Activated T-helper 2 cell treated with anti-CD3 and anti-CD28 coated beads, Interferon-gamma antibody, Interleukin-2, Interleukin-4, amounts not matched to agents 10 μg/mL and 5 μg/mL and 100 μg/mL, durations not matched to agents 14 hours and 24 hours and 36 hours (primary cell): ENCODE measurements at regions not wholly inside any gene's neighbourhood (a gene's known extent, or its start where the extent isn't known, plus 50 kb on each side); places are given as distances from the start of the nearest gene placed in this dataset.

ENCODE experiments used
- DNase-seq: peaks from one replicate; pipeline ENCODE4 v3.0.0; 2021; ENCODE audit warnings: low spot score
- H3K27ac Mint-ChIP-seq: one replicate; pipeline ENCODE4 v1.8.0; 2021; ENCODE audit warnings: mixed read lengths
- H3K27me3 Mint-ChIP-seq: one replicate; pipeline ENCODE4 v1.8.0; 2021; ENCODE audit warnings: low read depth, mixed read lengths
- H3K36me3 Mint-ChIP-seq: one replicate; pipeline ENCODE4 v1.8.0; 2021; ENCODE audit warnings: low read depth, mixed read lengths
- H3K4me1 Mint-ChIP-seq: one replicate; pipeline ENCODE4 v1.8.0; 2021; ENCODE audit warnings: low read depth, mixed read lengths
- H3K4me3 Mint-ChIP-seq: one replicate; pipeline ENCODE4 v1.8.0; 2021; ENCODE audit warnings: low read depth, mild to moderate bottlenecking, moderate library complexity, mixed read lengths
- H3K9me3 Mint-ChIP-seq: one replicate; pipeline ENCODE4 v1.8.0; 2021; ENCODE audit warnings: mixed read lengths
- intact Hi-C: fragments of 100-400 bp; cut with micrococcal nuclease; formaldehyde crosslinking; loops from one replicate; pipeline ENCODE4 v1.15.1; 2023

- H3K4me1 Mint-ChIP-seq = no peaks in the 10 kb centered on the region
- intact Hi-C loops = no loop called here
- H3K27ac Mint-ChIP-seq = no peak overlapping the region
- H3K9me3 Mint-ChIP-seq = no peaks in the 10 kb centered on the region
- H3K36me3 Mint-ChIP-seq = no peaks in the 10 kb centered on the region
- no peak for DNase-seq
- H3K4me3 Mint-ChIP-seq = no peak overlapping the region
- no peaks in the 10 kb centered on the region for H3K27me3 Mint-ChIP-seq
Measured at GRCh38 chr3:176208283-176208682, 989.0 kb downstream of the TBL1XR1 start.

- intact Hi-C loops = no loop called here
- Mint-ChIP-seq H3K27me3 (no peaks in the 10 kb centered on the region), H3K9me3 (no peaks in the 10 kb centered on the region), H3K4me1 (no peaks in the 10 kb centered on the region), H3K4me3 (no peak overlapping the region), H3K36me3 (no peaks in the 10 kb centered on the region), H3K27ac (no peak overlapping the region)
- no peak for DNase-seq
Measured at GRCh38 chr3:176206809-176207208, 990.5 kb downstream of the TBL1XR1 start.

GRCh38 chr3:176202652-176203051 lies 994.6 kb downstream of the TBL1XR1 start:
- no peaks in the 10 kb centered on the region for H3K4me1 Mint-ChIP-seq
- H3K4me3 Mint-ChIP-seq = no peak overlapping the region
- intact Hi-C loops = no loop called here
- DNase-seq = no peak
- H3K36me3 Mint-ChIP-seq = no peaks in the 10 kb centered on the region
- no peaks in the 10 kb centered on the region for H3K9me3 Mint-ChIP-seq
- H3K27me3 Mint-ChIP-seq = no peaks in the 10 kb centered on the region
- H3K27ac Mint-ChIP-seq = no peak overlapping the region

- intact Hi-C loops = no loop called here
- DNase-seq = no peak
- Mint-ChIP-seq H3K4me3 (no peak overlapping the region), H3K4me1 (no peaks in the 10 kb centered on the region), H3K27ac (no peak overlapping the region), H3K36me3 (no peaks in the 10 kb centered on the region), H3K9me3 (peaks cover 9% of the 10 kb centered on the region), H3K27me3 (no peaks in the 10 kb centered on the region)
Measured at GRCh38 chr3:176193032-176193730, 1004.1 kb downstream of the TBL1XR1 start.

- H3K27me3 Mint-ChIP-seq = no peaks in the 10 kb centered on the region
- no peak overlapping the region for H3K4me3 Mint-ChIP-seq
- H3K27ac Mint-ChIP-seq = no peak overlapping the region
- H3K36me3 Mint-ChIP-seq = no peaks in the 10 kb centered on the region
- no peak for DNase-seq
- intact Hi-C loops = no loop called here
- no peaks in the 10 kb centered on the region for H3K4me1 Mint-ChIP-seq
- peaks cover 5% of the 10 kb centered on the region for H3K9me3 Mint-ChIP-seq
Measured at GRCh38 chr3:176190755-176191154, 1006.5 kb downstream of the TBL1XR1 start.

- Mint-ChIP-seq H3K4me3 (no peak overlapping the region), H3K36me3 (no peaks in the 10 kb centered on the region), H3K4me1 (no peaks in the 10 kb centered on the region), H3K27ac (no peak overlapping the region), H3K27me3 (no peaks in the 10 kb centered on the region), H3K9me3 (peaks cover 4% of the 10 kb centered on the region)
- no peak for DNase-seq
- intact Hi-C loops = no loop called here
Measured at GRCh38 chr3:176183181-176183580, 1014.1 kb downstream of the TBL1XR1 start.

GRCh38 chr3:176174060-176174459 lies 1023.2 kb downstream of the TBL1XR1 start:
- H3K4me1 Mint-ChIP-seq = no peaks in the 10 kb centered on the region
- DNase-seq = no peak
- no peaks in the 10 kb centered on the region for H3K27me3 Mint-ChIP-seq
- H3K27ac Mint-ChIP-seq = no peak overlapping the region
- no peaks in the 10 kb centered on the region for H3K36me3 Mint-ChIP-seq
- no peak overlapping the region for H3K4me3 Mint-ChIP-seq
- H3K9me3 Mint-ChIP-seq = peaks cover 5% of the 10 kb centered on the region
- intact Hi-C loops = no loop called here

GRCh38 chr3:176172492-176172891 lies 1024.8 kb downstream of the TBL1XR1 start:
- no peak overlapping the region for H3K27ac Mint-ChIP-seq
- no peaks in the 10 kb centered on the region for H3K36me3 Mint-ChIP-seq
- intact Hi-C loops = no loop called here
- H3K4me1 Mint-ChIP-seq = no peaks in the 10 kb centered on the region
- peaks cover 5% of the 10 kb centered on the region for H3K9me3 Mint-ChIP-seq
- no peaks in the 10 kb centered on the region for H3K27me3 Mint-ChIP-seq
- no peak for DNase-seq
- H3K4me3 Mint-ChIP-seq = no peak overlapping the region

- DNase-seq = no peak
- no peaks in the 10 kb centered on the region for H3K4me1 Mint-ChIP-seq
- H3K27me3 Mint-ChIP-seq = no peaks in the 10 kb centered on the region
- no peaks in the 10 kb centered on the region for H3K36me3 Mint-ChIP-seq
- H3K4me3 Mint-ChIP-seq = no peak overlapping the region
- peaks cover 17% of the 10 kb centered on the region for H3K9me3 Mint-ChIP-seq
- intact Hi-C loops = no loop called here
- no peak overlapping the region for H3K27ac Mint-ChIP-seq
Measured at GRCh38 chr3:176167272-176167671, 1030.0 kb downstream of the TBL1XR1 start.

- intact Hi-C loops = no loop called here
- no peak overlapping the region for H3K4me3 Mint-ChIP-seq
- H3K27ac Mint-ChIP-seq = no peak overlapping the region
- H3K9me3 Mint-ChIP-seq = peaks cover 28% of the 10 kb centered on the region
- H3K4me1 Mint-ChIP-seq = no peaks in the 10 kb centered on the region
- no peaks in the 10 kb centered on the region for H3K27me3 Mint-ChIP-seq
- DNase-seq = no peak
- H3K36me3 Mint-ChIP-seq = no peaks in the 10 kb centered on the region
Measured at GRCh38 chr3:176160997-176161396, 1036.3 kb downstream of the TBL1XR1 start.

GRCh38 chr3:176159796-176160195 lies 1037.5 kb downstream of the TBL1XR1 start:
- H3K27ac Mint-ChIP-seq = no peak overlapping the region
- no peaks in the 10 kb centered on the region for H3K4me1 Mint-ChIP-seq
- H3K9me3 Mint-ChIP-seq = peaks cover 28% of the 10 kb centered on the region
- intact Hi-C loops = no loop called here
- DNase-seq = no peak
- no peaks in the 10 kb centered on the region for H3K27me3 Mint-ChIP-seq
- H3K4me3 Mint-ChIP-seq = no peak overlapping the region
- no peaks in the 10 kb centered on the region for H3K36me3 Mint-ChIP-seq

GRCh38 chr3:176155012-176155411 lies 1042.3 kb downstream of the TBL1XR1 start:
- Mint-ChIP-seq H3K36me3 (no peaks in the 10 kb centered on the region), H3K9me3 (peaks cover 7% of the 10 kb centered on the region), H3K27ac (no peak overlapping the region), H3K27me3 (no peaks in the 10 kb centered on the region), H3K4me3 (no peak overlapping the region), H3K4me1 (no peaks in the 10 kb centered on the region)
- no peak for DNase-seq
- intact Hi-C loops = no loop called here

- Mint-ChIP-seq H3K27ac (no peak overlapping the region), H3K27me3 (no peaks in the 10 kb centered on the region), H3K4me3 (no peak overlapping the region), H3K4me1 (no peaks in the 10 kb centered on the region), H3K9me3 (peaks cover 4% of the 10 kb centered on the region), H3K36me3 (no peaks in the 10 kb centered on the region)
- intact Hi-C loops = no loop called here
- DNase-seq = no peak
Measured at GRCh38 chr3:176149567-176149966, 1047.7 kb downstream of the TBL1XR1 start.

- H3K27ac Mint-ChIP-seq = no peak overlapping the region
- no peaks in the 10 kb centered on the region for H3K27me3 Mint-ChIP-seq
- intact Hi-C loops = no loop called here
- H3K4me3 Mint-ChIP-seq = no peak overlapping the region
- no peak for DNase-seq
- H3K9me3 Mint-ChIP-seq = peaks cover 12% of the 10 kb centered on the region
- H3K36me3 Mint-ChIP-seq = no peaks in the 10 kb centered on the region
- H3K4me1 Mint-ChIP-seq = no peaks in the 10 kb centered on the region
Measured at GRCh38 chr3:176147251-176147650, 1050.0 kb downstream of the TBL1XR1 start.
